HG02981 (cell line): ENCODE measurements at regions not wholly inside any gene's neighbourhood (a gene's known extent, or its start where the extent isn't known, plus 50 kb on each side); places are given as distances from the start of the nearest gene placed in this dataset.
"Not testable (repeated sequence)": the region's sequence is repeated elsewhere in the genome, so short reads cannot be mapped to it uniquely, and the experiment has no call there.

ENCODE experiments used
- ATAC-seq: cut with Tn5 transposase; IDR thresholded peaks from one replicate; pipeline ENCODE4 v1.9.1; 2021; ENCODE audit warnings: mild to moderate bottlenecking, moderate library complexity; ENCODE audit not compliant: unreplicated experiment

GRCh38 chr6:126199466-126199865 lies 140.4 kb upstream of the CENPW start:
- ATAC-seq: peak; percentile 50

GRCh38 chr6:126202707-126203106 lies 137.2 kb upstream of the CENPW start:
- no peak for ATAC-seq

GRCh38 chr6:126204126-126204525 lies 135.8 kb upstream of the CENPW start:
- no peak for ATAC-seq

- ATAC-seq: no peak
These were observed 135.3 kb upstream of the CENPW start for GRCh38 chr6:126204598-126204997.

- ATAC-seq: no peak
These were observed 133.2 kb upstream of the CENPW start for GRCh38 chr6:126206504-126207246.

GRCh38 chr6:126210398-126211075 lies 129.4 kb upstream of the CENPW start:
- ATAC-seq: no peak

GRCh38 chr6:126217497-126217896 lies 122.4 kb upstream of the CENPW start:
- ATAC-seq: no peak

- not testable (repeated sequence) for ATAC-seq
These were observed 119.0 kb upstream of the CENPW start for GRCh38 chr6:126220901-126221300.

GRCh38 chr6:126227833-126228702 lies 111.8 kb upstream of the CENPW start:
- ATAC-seq: no peak

GRCh38 chr6:126232671-126233070 lies 107.2 kb upstream of the CENPW start:
- ATAC-seq: no peak

GRCh38 chr6:126233192-126233591 lies 106.7 kb upstream of the CENPW start:
- no peak for ATAC-seq

GRCh38 chr6:126235363-126235762 lies 104.6 kb upstream of the CENPW start:
- ATAC-seq: no peak

- no peak for ATAC-seq
These were observed 94.8 kb upstream of the CENPW start for GRCh38 chr6:126245077-126245476.

- no peak for ATAC-seq
These were observed 87.8 kb upstream of the CENPW start for GRCh38 chr6:126252154-126252553.

- ATAC-seq: no peak
These were observed 86.5 kb upstream of the CENPW start for GRCh38 chr6:126253431-126253830.

GRCh38 chr6:126258150-126258549 lies 81.8 kb upstream of the CENPW start:
- no peak for ATAC-seq

GRCh38 chr6:126261792-126262421 lies 78.0 kb upstream of the CENPW start:
- no peak for ATAC-seq

- no peak for ATAC-seq
These were observed 75.7 kb upstream of the CENPW start for GRCh38 chr6:126264265-126264664.

- no peak for ATAC-seq
These were observed 73.3 kb upstream of the CENPW start for GRCh38 chr6:126266664-126267063.

GRCh38 chr6:126267626-126268025 lies 72.3 kb upstream of the CENPW start:
- peak; percentile 8 for ATAC-seq

- ATAC-seq: peak; percentile 92
These were observed 71.8 kb upstream of the CENPW start for GRCh38 chr6:126268092-126268491.
